ENCODE measurements at regions not wholly inside any gene's neighbourhood (a gene's known extent, or its start where the extent isn't known, plus 50 kb on each side); places are given as distances from the start of the nearest gene placed in this dataset.

DNA sequence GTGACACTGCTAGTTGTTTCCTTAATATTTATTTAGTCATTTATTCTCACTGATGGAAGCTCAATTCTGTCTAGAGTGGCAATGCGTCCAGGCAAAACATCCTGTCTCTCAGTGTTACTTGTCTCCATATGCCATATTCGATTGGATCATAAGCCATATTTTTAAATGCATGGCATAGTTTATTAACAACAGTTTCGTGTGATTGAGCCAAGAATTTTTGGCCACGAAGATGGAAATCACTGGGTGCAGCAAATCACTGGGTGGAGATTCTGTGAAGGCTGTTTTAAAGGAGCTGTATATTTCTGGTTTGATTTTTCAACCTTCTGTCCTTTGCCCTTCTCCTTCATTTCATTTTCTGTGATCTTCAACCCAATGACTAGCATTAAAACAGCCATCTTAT lies 205.2 kb downstream of the JRKL start:
- DNase-seq (ENCODE audit: extremely low read depth, low read depth), result no peak

DNA sequence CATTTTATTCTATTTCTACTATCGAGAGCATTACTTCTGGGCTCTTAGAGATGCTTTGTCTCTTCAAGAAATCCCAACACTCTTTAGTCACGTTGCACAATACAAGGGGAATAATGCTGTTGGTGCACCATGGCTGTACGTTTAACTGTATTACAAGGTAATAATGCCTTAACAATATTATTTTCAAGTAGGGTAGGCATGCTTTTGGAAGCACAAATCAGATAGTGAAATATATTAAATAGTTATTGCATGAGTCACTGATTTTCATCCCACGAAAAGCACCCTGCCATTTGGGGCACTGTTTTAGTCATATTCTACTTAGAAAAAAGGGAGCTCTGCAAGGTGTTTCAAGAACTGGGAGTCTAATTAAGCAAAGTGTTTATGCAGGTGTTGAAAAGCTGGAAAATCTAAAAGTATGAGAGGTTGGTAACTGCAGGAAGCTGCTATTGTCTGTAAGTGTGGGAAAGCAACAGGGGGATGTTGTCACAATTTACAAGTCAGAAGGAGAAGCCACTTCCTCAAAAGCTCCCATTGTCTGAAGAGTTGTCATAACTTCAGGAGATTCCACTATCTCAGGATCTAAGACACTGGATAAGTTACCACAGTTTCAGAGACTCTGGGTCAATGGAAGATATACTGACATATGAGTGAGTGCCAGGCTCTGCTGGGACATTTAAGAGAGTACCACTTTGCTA lies 218.2 kb downstream of the JRKL start:
- DNase-seq (ENCODE audit: extremely low read depth, low read depth), result no peak

DNA sequence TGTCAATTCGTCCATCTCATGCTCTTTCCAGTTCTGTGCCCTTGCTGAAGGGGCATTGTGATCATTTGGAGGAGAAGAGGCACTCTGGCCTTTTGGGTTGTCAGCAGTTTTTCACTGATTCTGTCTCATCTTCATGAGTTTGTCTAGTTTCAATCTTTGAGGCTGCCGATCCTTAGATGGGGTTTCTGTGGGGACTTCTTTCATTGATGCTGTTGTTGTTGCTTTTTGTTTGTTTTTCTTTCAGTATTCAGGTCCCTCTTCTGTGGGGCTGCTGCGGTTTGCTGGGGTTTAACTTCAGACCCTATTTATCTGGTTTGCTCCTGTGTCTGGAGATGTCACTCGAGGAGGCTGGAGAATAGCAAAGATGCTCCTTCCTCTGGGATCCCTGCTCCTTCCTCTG lies 224.3 kb downstream of the JRKL start:
- no peak for DNase-seq (ENCODE audit: extremely low read depth, low read depth)

DNA sequence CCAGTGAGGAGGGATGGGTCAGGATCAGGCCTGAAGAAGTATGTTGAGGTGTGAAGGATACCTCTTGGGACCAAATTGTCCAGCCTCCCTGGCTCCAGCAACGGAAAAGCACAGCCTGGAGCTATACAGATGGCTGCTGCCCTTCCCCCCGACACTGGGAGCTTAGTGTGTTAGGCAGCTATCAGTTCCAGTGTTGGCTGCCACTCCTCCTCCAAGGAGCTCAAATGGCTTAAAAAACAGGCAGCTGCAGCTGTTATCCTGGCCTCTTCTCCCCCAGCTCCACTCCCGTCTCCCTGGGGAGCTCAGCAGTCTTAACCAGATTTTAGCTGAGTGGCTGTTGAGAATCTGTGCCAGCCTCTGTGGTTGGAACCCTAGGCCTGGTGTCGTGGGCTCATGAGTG lies 225.0 kb downstream of the JRKL start:
- no peak for DNase-seq (ENCODE audit: extremely low read depth, low read depth)

DNA sequence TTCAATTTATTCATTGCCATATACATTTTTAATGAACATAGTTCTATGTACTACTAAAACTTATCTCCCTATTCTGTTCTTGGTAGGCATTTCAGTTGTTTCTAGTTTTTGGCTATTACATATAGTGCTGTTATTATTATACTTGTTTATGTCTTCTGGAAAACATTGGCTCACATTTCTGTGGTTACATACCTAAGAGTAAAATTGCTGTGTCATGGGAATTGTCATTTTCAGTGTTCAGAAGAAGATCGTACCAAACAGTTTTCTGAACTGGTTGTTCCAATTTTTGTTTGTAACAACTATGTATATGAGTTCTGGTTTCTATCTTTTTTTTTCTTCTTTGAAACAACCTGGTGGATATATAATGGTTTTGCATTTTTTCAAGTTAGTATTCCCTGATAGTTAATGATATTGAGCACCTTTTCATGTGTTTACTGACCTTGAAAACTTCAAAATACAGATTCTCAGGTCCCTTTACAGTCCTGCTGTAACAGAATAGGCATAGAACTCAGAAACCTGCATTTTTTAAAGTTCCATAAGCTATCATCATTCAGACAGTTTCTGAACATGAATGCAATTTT lies 230.7 kb downstream of the JRKL start:
- DNase-seq (ENCODE audit: extremely low read depth, low read depth), result no peak

DNA sequence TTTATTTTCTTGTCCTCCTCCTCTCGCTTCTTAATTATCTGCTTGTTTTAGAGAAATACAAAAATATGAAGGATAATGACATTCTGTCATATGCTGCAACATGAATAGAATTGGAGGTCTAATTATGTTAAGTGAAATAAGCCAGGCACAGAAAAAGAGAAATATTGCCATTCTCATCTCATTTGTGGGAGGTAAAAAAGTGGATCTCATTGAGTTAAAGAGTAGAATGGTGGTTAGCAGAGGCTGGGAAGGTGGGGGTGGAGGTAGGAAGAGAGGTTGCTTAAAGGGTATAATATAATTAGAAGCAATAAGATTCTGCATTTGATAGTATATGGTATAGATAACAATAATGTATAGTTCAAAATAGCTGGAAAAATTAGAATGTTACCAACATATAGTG lies 231.3 kb downstream of the JRKL start:
- DNase-seq (ENCODE audit: extremely low read depth, low read depth), result no peak

DNA sequence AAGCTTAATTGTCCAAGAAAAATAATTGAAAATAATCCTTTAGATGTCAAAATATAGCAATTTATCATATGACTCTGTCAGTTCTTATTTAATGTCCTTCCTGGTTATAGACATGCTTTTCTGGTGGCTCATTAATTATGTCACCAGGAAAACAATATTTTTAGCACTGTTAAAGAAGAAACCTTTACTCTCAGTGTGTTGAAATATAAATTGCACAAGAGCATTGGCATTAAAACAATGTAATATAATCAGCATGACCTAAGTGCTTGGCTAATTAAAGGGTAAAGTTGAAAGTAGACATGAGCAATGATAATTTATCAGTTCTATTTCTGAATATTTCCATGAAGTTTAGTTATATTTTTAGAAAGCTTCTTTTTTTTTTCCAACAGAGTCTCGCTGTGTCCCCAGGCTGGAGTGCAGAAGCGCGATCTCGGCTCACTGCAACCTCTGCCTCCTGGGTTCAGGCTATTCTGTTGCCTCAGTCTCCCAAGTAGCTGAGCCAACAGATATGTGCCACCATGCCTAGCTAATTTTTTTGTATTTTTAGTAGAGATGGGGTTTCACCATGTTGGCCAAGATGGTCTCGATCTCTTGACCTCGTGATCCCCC lies 232.3 kb downstream of the JRKL start:
- DNase-seq (ENCODE audit: extremely low read depth, low read depth), result no peak

DNA sequence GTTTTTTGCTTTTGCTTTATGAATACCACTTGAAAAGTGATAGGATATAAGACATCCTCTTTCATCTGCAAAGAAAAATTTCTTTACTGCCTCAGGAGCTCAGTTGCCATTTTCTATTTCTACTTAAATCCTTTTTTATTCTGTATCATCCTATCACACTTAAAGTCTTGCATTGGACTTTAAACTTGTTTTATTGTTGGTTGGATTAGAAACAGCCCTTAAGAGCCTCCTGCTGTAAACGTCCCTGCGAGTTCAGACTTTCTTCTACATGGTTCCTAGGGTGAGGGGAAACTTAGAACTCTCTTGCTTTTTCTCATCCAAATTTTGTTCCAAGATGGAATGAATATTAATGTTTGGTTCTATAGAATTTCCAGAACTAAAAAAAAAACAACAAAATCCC lies 234.3 kb downstream of the JRKL start:
- DNase-seq (ENCODE audit: extremely low read depth, low read depth), result no peak

DNA sequence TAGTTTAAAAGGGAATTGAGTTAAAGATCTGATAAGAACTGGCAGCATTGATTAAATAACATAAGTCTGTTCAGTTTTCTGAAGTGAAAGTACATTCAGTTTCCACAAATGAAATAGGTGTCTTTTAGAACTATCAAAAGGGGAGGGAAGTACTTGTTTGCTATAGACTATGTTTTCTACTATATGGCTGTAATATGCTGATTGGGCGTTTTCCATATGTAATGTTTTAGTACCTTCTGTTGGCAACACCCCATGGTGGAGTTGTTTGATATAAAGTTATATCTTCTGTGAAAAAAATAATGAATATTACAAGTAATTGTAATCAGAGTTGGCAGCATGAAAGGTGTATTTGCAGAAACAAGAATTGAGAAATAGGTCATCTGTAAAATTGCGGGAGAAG lies 237.6 kb downstream of the JRKL start:
- no peak for DNase-seq (ENCODE audit: extremely low read depth, low read depth)

DNA sequence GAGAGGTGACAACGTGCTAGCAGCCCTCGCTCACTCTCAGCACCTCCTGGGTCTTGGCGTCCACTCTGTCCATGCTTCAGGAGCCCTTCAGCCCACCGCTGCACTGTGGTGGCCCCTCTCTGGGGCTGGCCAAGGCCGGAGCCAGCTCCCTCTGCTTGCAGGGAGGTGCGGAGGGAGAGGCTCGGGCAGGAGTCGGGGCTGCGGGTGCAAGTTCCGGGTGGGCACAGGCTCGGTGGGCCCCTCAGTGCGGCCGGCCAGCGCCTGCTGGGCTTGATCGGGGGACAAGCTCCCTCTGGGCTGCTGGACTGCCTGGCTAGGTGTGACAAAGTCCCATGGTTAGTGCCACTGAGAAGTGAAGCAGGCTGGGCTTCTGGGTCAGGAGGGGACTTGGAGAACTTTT lies 245.8 kb downstream of the JRKL start:
- no peak for DNase-seq (ENCODE audit: extremely low read depth, low read depth)

DNA sequence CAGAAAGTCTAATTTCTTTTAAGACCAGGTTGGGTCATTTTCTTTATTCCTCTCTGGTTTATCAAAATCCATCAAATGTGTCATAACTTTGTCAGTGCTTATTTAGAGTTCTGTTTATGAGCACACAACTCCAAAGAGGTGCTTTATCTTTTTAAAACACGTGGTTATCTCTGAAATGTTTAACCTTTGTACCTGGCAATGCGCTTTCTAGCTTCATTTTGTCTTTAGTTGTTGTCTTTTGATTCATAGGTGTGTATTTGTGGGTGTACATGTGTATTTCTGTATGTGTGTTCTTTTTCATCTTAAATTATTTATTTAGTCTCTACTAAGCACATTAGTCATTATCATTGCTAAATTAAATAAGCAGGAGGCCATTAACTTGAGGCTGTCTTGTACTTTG lies 251.4 kb downstream of the JRKL start:
- no peak for DNase-seq (ENCODE audit: extremely low read depth, low read depth)

DNA sequence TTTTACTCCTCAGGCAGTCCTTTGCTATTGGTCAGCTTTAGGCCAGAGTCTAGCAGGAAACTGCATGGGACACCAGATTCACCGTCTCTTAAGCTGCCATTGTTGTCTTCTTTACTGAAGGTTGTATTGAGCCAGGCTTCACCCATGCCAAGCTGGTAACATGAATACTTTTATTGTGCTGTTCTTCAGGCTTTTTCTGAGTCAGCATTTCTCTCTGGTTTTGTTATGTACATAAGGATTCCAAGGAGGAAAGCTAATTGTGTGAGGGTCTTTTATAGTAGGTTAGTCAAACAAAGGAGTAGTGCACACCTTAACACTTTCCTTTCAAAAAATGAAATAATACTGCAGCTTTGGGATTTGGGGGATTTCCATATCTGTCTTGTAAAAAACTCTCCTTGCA lies 252.8 kb downstream of the JRKL start:
- no peak for DNase-seq (ENCODE audit: extremely low read depth, low read depth)

DNA sequence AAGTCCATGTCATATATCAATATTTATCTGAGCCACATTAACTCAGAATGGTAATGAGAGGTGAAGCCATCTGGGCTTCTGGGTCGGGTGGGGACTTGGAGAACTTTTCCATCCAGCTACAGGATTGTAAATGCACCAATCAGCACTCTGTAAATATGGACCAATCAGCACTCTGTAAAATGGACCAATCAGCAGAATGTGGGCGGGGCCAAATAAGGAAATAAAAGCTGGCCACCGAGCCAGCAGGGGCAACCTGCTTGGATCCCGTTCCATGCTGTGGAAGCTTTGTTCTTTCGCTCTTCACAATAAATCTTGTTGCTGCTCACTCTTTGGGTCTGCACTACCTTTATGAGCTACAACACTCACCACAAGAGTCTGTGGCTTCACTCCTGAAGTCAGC lies 253.4 kb downstream of the JRKL start:
- DNase-seq (ENCODE audit: extremely low read depth, low read depth), result no peak

DNA sequence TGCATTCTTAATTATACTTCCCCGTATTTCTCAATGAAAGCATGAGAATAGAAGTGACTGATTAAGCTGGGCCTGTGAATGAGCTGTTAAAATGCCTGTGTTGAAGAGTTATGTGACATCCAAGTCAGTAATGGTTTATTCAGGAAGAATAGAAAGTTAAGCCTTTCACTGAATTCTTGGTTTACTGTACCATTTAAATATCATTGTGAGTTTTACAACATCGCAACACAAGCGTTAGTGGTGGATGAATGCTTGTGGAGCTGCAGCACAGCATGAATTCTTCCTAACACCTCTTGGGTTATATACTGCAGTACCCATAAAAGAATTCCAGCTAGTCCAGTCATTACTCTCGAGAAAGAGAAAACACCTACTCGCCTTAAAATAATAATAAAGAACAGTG lies 257.8 kb downstream of the JRKL start:
- DNase-seq (ENCODE audit: extremely low read depth, low read depth), result no peak

DNA sequence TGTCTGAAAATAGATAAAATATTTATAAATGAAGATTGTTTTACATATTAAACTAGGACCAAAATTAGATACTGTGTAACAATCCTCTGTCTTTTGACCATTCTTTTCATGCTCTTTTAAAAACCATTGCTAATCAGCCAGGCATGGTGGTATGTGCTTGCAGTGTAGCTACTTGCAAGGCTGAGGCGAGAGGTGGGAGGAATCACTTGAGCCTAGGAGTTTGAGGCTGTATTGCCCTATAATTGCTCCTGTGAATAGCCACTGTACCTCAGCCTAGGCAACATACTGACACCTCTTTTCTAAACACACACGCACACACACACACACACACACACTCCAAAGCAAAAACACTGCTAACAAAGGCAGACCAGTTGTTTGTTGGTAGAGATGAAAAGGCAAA lies 259.2 kb downstream of the JRKL start:
- no peak for DNase-seq (ENCODE audit: extremely low read depth, low read depth)

DNA sequence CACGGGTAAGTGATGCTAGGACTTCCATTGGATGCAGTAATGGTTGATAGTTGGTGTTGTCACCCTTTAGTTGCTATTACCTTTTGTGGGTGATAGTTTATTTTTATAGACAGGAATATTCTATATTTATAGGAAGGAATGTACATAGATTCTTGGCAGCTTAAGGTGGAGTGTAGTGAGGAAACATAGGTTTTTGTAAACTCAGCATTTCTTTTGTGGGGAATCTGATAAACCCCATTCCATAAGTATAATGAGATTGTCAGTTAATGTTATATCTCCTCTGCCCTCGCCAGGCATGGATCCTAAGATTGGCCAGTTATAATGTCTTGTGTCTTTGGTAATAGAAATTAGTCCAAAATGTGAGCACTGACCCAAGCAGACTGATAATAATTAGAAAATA lies 262.7 kb downstream of the JRKL start:
- DNase-seq (ENCODE audit: extremely low read depth, low read depth), result no peak

DNA sequence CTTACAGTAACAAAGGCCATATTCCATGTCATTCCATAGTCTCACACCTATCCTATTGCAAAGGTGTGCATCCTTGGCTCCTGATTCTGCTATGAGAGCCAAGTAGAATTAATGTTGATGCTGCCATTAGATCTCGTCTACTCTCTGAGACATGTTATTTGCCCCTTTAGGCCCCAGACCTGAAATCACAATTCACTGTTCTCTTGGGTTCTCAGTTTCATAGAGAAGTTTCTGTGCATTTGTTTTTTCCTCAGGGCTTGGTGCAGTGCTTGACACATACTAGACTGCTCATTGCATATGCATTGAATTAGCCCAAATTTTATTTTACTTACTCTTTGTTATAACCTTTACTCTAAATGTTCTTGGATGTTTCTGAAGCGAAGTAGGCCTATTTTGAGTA lies 265.7 kb downstream of the JRKL start:
- no peak for DNase-seq (ENCODE audit: extremely low read depth, low read depth)

DNA sequence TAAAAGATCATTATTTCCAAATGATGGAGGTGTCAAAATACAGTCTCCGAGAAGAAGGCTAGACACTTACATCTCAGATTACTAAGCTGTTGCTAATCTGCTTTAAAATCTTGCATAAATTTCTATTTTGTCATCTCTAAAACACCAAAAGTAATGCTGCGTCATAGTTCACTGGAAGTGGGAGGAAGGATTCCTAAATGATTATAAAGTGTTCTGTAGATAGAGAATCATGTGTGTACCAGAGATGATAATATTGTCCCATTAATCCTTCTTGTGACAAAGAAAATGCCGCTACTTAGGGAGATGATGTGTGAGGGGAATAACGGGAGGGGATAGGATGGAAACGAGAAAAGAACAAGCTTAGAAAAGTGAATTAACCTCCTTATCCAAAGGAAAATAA lies 268.6 kb downstream of the JRKL start:
- no peak for DNase-seq (ENCODE audit: extremely low read depth, low read depth)

DNA sequence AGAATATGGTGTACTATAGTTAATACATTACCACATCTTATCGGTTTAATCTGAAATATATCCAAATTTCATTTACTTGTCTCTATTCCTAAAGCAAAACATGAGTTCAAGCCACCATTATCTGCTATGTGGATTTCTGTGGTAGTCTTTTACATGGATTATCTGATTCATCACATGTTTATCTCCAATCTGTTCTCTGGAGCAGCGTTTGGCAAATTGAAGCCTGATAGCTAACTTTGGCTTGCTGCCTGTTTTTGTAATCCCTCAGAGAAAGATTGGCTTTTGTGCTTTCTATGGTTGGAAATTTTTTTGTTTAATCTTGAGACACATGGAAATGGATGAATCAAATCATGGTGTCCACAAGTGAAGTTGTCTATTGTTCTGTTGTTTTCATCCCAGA lies 274.3 kb downstream of the JRKL start:
- no peak for DNase-seq (ENCODE audit: extremely low read depth, low read depth)

DNA sequence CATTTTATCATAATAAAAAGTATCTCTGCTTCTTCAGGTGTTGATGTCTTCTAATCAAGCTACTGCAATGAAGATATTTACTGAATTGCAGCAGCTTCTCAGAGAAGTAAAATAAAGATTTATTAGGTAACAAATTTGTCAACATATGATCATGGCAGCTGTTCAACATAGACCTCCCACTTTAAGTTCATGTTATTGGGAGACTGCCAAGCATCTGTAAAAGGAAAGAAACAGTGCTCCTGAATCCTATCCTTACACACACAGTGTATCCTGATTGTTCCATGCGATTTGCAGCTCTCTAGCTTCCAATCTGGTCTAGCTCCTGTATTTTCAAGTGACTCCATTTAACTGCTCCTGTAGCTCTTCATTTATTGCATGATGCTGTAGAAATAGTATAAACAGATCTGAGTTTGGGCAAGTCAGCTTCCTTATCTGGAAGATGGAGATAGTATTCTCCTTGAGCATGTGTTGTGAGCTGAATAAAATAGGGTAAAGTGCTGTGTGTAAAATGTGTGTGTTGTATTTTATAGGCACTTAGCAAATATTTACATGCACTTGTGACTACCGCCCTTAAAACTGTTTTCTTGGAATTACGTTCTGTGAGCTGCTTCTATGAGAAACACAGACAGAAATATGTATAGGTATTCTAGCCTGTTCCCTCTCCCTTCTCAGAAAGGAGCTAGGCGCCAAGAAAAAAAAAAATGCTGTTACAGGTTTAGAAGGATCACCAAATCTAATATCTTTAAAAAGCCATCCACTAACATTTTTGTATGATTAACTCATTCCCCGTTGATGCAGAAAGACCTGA lies 290.6 kb downstream of the JRKL start:
- DNase-seq (ENCODE audit: extremely low read depth, low read depth), result no peak

DNA sequence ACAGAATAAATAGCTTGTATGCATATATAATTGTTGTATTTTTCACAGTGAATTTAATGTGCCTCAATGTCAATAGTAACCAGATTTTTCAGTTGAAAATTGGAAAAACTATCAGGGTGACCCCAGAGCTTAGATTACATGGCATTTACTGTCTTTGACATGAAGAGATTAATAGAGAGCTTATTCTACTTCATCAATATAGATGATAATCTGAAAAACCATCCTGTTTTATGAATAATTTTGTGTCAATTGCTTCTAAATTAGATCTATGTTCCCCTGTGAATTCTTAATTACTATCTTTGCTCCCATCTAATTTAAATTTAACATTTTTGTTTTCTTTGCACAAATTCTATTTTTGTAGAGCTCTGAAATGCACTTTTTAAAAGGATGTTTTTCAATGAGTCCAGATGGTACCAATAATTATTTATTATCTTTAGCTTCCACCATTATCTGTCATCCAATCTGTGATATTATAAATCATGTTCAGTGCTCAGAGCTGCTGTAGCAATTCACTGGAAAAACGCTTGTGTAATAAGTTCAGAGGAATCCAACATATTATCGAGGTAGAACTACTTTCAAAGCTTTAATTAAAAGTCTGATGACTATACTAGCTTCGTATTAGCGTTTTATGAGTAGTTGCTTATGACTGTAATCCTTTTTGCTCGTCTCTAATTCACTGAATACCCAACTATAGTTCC lies 291.4 kb downstream of the JRKL start:
- DNase-seq (ENCODE audit: extremely low read depth, low read depth), result no peak

Measured in NCI-H460 (cell line).